HEK293 (cell line): ENCODE measurements at regions not wholly inside any gene's neighbourhood (a gene's known extent, or its start where the extent isn't known, plus 50 kb on each side); places are given as distances from the start of the nearest gene placed in this dataset.

Source experiments
- CTCF ChIA-PET: fragments of 350-600 bp; formaldehyde crosslinking; extraction: SDS; loops from one replicate; lab custom pipeline; 2021; ENCODE audit warnings: antibody characterized with exemption; lab: Yijun Ruan, JAX
- POLR2A ChIA-PET: fragments of 300-600 bp; formaldehyde crosslinking; extraction: SDS; loops from one replicate; lab custom pipeline; 2020; ENCODE audit warnings: antibody characterized with exemption, inconsistent platforms; lab: Yijun Ruan, JAX
- H3K27ac ChIP-seq: fragments of 200-500 bp; sonication (Bioruptor generic); 2 replicates; pipeline ENCODE4 v1.5.1; 2014; ENCODE audit warnings: low read depth, low read length, control low read depth, inconsistent platforms; ENCODE audit errors: extremely low read depth
- H3K36me3 ChIP-seq, 2 experiments: fragments of 200-500 bp in 1 of 2; sonication (Bioruptor generic) in 1 of 2; 1 replicate in 1 of 2; 2 replicates in 1 of 2; pipeline ENCODE4 v1.5.1; 2014 to 2017; ENCODE audit warnings: inconsistent platforms in 2 of 2, low read length in 2 of 2; ENCODE audit not compliant: control insufficient read depth in 2 of 2, insufficient read depth in 1 of 2
- H3K4me1 ChIP-seq: fragments of 200-500 bp; sonication (Bioruptor generic); 2 replicates; pipeline ENCODE4 v1.5.1; 2014; ENCODE audit warnings: mild to moderate bottlenecking, low read length, inconsistent platforms; ENCODE audit not compliant: control insufficient read depth, insufficient read depth
- H3K4me3 ChIP-seq: 2 replicates; pipeline ENCODE4 v1.5.1; 2011; ENCODE audit warnings: low read depth, mild to moderate bottlenecking, control low read depth, low read length, moderate library complexity
- H3K9me3 ChIP-seq: fragments of 200-500 bp; sonication (Bioruptor generic); 2 replicates; pipeline ENCODE4 v1.5.1; 2014; ENCODE audit warnings: low read depth, low read length, inconsistent platforms; ENCODE audit not compliant: control insufficient read depth, insufficient read depth
- CTCF ChIP-seq: fragments of 450-650 bp; formaldehyde crosslinking; IDR thresholded peaks from 2 replicates; pipeline ENCODE4 v1.5.1; 2016; ENCODE audit warnings: missing biosample characterization, missing genetic modification characterization
- MZF1 ChIP-seq: fragments of 450-650 bp; formaldehyde crosslinking; IDR thresholded peaks from 2 replicates; pipeline ENCODE4 v1.5.1; 2017; ENCODE audit warnings: missing biosample characterization, missing genetic modification characterization, borderline replicate concordance
- ZFP3 ChIP-seq: fragments of 450-650 bp; formaldehyde crosslinking; IDR thresholded peaks from 2 replicates; pipeline ENCODE4 v1.5.1; 2016; ENCODE audit warnings: low read depth, missing biosample characterization, missing genetic modification characterization
- ZNF121 ChIP-seq: fragments of 450-650 bp; formaldehyde crosslinking; IDR thresholded peaks from 2 replicates; pipeline ENCODE4 v1.5.1; 2016; ENCODE audit warnings: missing biosample characterization, missing genetic modification characterization
- ZNF133 ChIP-seq: fragments of 450-650 bp; formaldehyde crosslinking; IDR thresholded peaks from 2 replicates; pipeline ENCODE4 v1.5.1; 2016; ENCODE audit warnings: missing biosample characterization, missing genetic modification characterization
- ZNF174 ChIP-seq: fragments of 450-650 bp; formaldehyde crosslinking; IDR thresholded peaks from 2 replicates; pipeline ENCODE4 v1.5.0; 2017; ENCODE audit warnings: missing biosample characterization, mild to moderate bottlenecking, missing genetic modification characterization
- ZNF19 ChIP-seq: fragments of 450-650 bp; formaldehyde crosslinking; IDR thresholded peaks from 2 replicates; pipeline ENCODE4; 2016; ENCODE audit warnings: missing biosample characterization, missing genetic modification characterization, low read depth
- ZNF473 ChIP-seq: fragments of 450-650 bp; formaldehyde crosslinking; IDR thresholded peaks from 2 replicates; pipeline ENCODE4 v1.5.1; 2017; ENCODE audit warnings: missing biosample characterization, missing genetic modification characterization
- ZNF670 ChIP-seq: fragments of 450-650 bp; formaldehyde crosslinking; IDR thresholded peaks from 2 replicates; pipeline ENCODE4 v1.5.1; 2016; ENCODE audit warnings: missing biosample characterization, missing genetic modification characterization, low read depth
- ZSCAN16 ChIP-seq: fragments of 450-650 bp; formaldehyde crosslinking; IDR thresholded peaks from 2 replicates; pipeline ENCODE4 v1.5.1; 2016; ENCODE audit warnings: missing biosample characterization, missing genetic modification characterization
- TF ChIP-seq, protein P1 (sequence below): fragments of 450-650 bp; formaldehyde crosslinking; IDR thresholded peaks from 2 replicates; pipeline ENCODE4 v1.5.1; 2016; ENCODE audit warnings: missing biosample characterization, missing genetic modification characterization
- TF ChIP-seq, protein P2 (sequence below): fragments of 450-650 bp; IDR thresholded peaks from 2 replicates; pipeline ENCODE4 v1.5.1; 2018; ENCODE audit warnings: missing biosample characterization, missing genetic modification characterization

- POLR2A ChIA-PET: no interaction called here
- H3K4me3 ChIP-seq: no peak overlapping the region
- no peaks in the 10 kb centered on the region for H3K4me1 ChIP-seq
- no peaks in the 10 kb centered on the region for H3K36me3 ChIP-seq
- TF ChIP-seq ZNF473 (tag by site-specific recombination) (no peak), ZNF121 (tag by site-specific recombination) (no peak), ZFP3 (tag by site-specific recombination) (no peak), ZNF174 (tag by site-specific recombination) (no peak)
- TF ChIP-seq, protein P1, sequence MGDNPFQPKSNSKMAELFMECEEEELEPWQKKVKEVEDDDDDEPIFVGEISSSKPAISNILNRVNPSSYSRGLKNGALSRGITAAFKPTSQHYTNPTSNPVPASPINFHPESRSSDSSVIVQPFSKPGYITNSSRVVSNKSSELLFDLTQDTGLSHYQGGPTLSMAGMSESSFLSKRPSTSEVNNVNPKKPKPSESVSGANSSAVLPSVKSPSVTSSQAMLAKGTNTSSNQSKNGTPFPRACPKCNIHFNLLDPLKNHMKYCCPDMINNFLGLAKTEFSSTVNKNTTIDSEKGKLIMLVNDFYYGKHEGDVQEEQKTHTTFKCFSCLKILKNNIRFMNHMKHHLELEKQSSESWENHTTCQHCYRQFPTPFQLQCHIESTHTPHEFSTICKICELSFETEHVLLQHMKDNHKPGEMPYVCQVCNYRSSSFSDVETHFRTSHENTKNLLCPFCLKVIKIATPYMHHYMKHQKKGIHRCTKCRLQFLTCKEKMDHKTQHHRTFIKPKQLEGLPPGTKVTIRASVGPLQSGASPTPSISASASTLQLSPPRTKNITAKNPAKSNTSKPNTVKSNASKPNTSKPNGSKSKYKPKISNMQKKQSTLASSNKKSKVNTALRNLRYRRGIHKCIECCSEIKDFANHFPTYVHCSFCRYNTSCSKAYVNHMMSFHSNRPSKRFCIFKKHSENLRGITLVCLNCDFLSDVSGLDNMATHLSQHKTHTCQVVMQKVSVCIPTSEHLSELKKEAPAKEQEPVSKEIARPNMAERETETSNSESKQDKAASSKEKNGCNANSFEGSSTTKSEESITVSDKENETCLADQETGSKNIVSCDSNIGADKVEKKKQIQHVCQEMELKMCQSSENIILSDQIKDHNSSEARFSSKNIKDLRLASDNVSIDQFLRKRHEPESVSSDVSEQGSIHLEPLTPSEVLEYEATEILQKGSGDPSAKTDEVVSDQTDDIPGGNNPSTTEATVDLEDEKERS (tag by site-specific recombination): no peak
- H3K27ac ChIP-seq: no peak overlapping the region
- CTCF ChIA-PET: no interaction called here
- no peaks in the 10 kb centered on the region for H3K9me3 ChIP-seq
Measured at GRCh38 chr12:115074617-115075016, 390.6 kb upstream of the TBX3 start.

DNA sequence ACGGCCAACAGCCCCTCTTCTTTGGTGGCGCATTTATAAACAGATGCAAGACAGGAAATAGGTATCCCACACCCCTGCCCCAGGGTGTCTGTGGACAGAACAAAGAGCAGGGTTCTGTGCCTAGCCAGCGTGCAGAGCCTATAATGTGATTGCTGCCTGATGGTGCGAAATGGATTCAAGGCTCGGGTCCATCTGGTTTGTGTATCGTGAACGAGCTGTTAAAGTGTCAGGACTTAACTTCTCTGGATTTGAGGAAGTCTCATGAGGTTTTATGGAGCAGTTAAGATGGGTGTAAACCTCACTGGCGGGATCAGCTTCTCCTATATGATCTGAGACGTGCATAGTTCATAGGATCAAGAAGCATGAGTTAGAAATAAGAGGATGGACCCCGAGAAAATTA is 388.7 kb upstream of the TBX3 start:
- no peaks in the 10 kb centered on the region for H3K36me3 ChIP-seq
- POLR2A ChIA-PET: no interaction called here
- no peak for TF ChIP-seq CTCF
- H3K27ac ChIP-seq: no peak overlapping the region
- H3K4me1 ChIP-seq: no peaks in the 10 kb centered on the region
- H3K4me3 ChIP-seq: no peak overlapping the region
- CTCF ChIA-PET: interaction anchor here (0.6 to 0.8 kb wide), 2 partner anchors 68 to 682 kb away, joined by 3 to 4 read pairs; no protein-coding TSS in a partner anchor
- H3K9me3 ChIP-seq: no peaks in the 10 kb centered on the region

DNA sequence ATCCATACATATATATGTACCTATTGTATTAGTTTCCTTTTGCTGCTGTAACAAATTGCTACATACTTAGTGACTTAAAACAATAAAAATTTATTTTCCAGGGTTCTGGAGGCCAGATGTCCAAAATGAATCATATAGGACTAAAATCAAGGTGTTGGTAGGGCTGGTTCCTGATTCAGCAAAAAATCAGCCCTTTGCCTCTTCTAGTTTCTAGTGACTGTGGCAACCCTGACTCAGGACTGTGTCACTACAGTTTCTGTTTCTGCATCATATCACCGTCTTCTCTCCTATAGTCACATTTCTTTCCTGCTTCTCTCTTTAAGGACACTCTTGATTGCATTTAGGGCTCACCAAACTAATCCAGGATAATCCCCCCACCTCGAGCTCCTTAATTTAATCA is 386.3 kb upstream of the TBX3 start:
- no peaks in the 10 kb centered on the region for H3K4me1 ChIP-seq
- no peaks in the 10 kb centered on the region for H3K36me3 ChIP-seq
- H3K4me3 ChIP-seq: no peak overlapping the region
- no peak overlapping the region for H3K27ac ChIP-seq
- no peak for TF ChIP-seq ZNF670 (tag by site-specific recombination)
- no peaks in the 10 kb centered on the region for H3K9me3 ChIP-seq
- ChIA-PET CTCF (interaction anchor here (0.7 kb wide), 1 partner anchor 379 kb away, joined by 3 read pairs; no protein-coding TSS in a partner anchor), POLR2A (no interaction called here)

- no peaks in the 10 kb centered on the region for H3K36me3 ChIP-seq
- H3K27ac ChIP-seq: no peak overlapping the region
- POLR2A ChIA-PET: no interaction called here
- no peak overlapping the region for H3K4me3 ChIP-seq
- H3K9me3 ChIP-seq: no peaks in the 10 kb centered on the region
- TF ChIP-seq ZNF133 (tag by site-specific recombination): 0 out of 2 replicates have a peak, but pooled peaks have one; percentile 28
- no peak for TF ChIP-seq ZSCAN16 (tag by site-specific recombination)
- TF ChIP-seq, protein P2, sequence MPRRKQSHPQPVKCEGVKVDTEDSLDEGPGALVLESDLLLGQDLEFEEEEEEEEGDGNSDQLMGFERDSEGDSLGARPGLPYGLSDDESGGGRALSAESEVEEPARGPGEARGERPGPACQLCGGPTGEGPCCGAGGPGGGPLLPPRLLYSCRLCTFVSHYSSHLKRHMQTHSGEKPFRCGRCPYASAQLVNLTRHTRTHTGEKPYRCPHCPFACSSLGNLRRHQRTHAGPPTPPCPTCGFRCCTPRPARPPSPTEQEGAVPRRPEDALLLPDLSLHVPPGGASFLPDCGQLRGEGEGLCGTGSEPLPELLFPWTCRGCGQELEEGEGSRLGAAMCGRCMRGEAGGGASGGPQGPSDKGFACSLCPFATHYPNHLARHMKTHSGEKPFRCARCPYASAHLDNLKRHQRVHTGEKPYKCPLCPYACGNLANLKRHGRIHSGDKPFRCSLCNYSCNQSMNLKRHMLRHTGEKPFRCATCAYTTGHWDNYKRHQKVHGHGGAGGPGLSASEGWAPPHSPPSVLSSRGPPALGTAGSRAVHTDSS (tag by site-specific recombination): peak; percentile 77
- TF ChIP-seq MZF1 (tag by site-specific recombination): no peak
- no peak for TF ChIP-seq ZNF19
- H3K4me1 ChIP-seq: no peaks in the 10 kb centered on the region
- CTCF ChIA-PET: no interaction called here
Measured at GRCh38 chr12:115064296-115064695, 380.3 kb upstream of the TBX3 start.
